MM.1S (cell line): ENCODE measurements at regions not wholly inside any gene's neighbourhood (a gene's known extent, or its start where the extent isn't known, plus 50 kb on each side); places are given as distances from the start of the nearest gene placed in this dataset.

Source experiments
- DNase-seq: peaks from one replicate; pipeline ENCODE4 v3.0.0-alpha.2; 2015
- H2AFZ ChIP-seq: fragments of 300-600 bp; sonication (generic); 2 replicates; pipeline ENCODE4 v1.6.0; 2016; ENCODE audit warnings: antibody characterized with exemption, low read length
- H3F3A ChIP-seq: fragments of 300-600 bp; sonication (generic); 2 replicates; pipeline ENCODE4 v1.6.1; 2016; ENCODE audit warnings: mild to moderate bottlenecking, antibody characterized with exemption, low read length, moderate library complexity, mixed read lengths; ENCODE audit not compliant: insufficient read depth
- H3K27ac ChIP-seq: fragments of 300-600 bp; sonication (generic); 2 replicates; pipeline ENCODE4 v1.5.1; 2016; ENCODE audit warnings: mild to moderate bottlenecking, low read length
- H3K27me3 ChIP-seq: fragments of 300-600 bp; sonication (generic); replicated peaks from 2 replicates; pipeline ENCODE4 v1.6.0; 2016; ENCODE audit warnings: low read length; ENCODE audit not compliant: insufficient read depth
- H3K36me3 ChIP-seq: fragments of 300-600 bp; sonication (generic); replicated peaks from 2 replicates; pipeline ENCODE4 v1.6.1; 2016; ENCODE audit warnings: mild to moderate bottlenecking, low read length, mixed read lengths; ENCODE audit not compliant: insufficient read depth
- H3K4me1 ChIP-seq: fragments of 300-600 bp; sonication (generic); 2 replicates; pipeline ENCODE4 v1.6.1; 2016; ENCODE audit warnings: low read length, mixed read lengths
- H3K4me2 ChIP-seq: fragments of 300-600 bp; sonication (generic); 2 replicates; pipeline ENCODE4 v1.6.0; 2016; ENCODE audit warnings: low read depth, low read length
- H3K4me3 ChIP-seq: fragments of 300-600 bp; sonication (generic); 2 replicates; pipeline ENCODE4 v1.5.1; 2016; ENCODE audit warnings: low read length, mixed read lengths
- H3K79me2 ChIP-seq: fragments of 300-600 bp; sonication (generic); 2 replicates; pipeline ENCODE4 v1.6.1; 2016; ENCODE audit warnings: mixed run types, low read length, mixed read lengths
- H3K9ac ChIP-seq: fragments of 300-600 bp; sonication (generic); 2 replicates; pipeline ENCODE4 v1.6.1; 2016; ENCODE audit warnings: low read length, mixed read lengths
- H3K9me2 ChIP-seq: fragments of 300-600 bp; sonication (generic); replicated peaks from 2 replicates; pipeline ENCODE4 v1.6.1; 2016; ENCODE audit warnings: mild to moderate bottlenecking, low read length, mixed read lengths; ENCODE audit not compliant: insufficient read depth
- H3K9me3 ChIP-seq: fragments of 300-600 bp; sonication (generic); replicated peaks from 2 replicates; pipeline ENCODE4 v1.6.1; 2016; ENCODE audit warnings: mild to moderate bottlenecking, low read length, mixed read lengths; ENCODE audit not compliant: insufficient read depth
- H4K20me1 ChIP-seq: fragments of 300-600 bp; sonication (generic); 2 replicates; pipeline ENCODE4 v1.6.1; 2016; ENCODE audit warnings: mild to moderate bottlenecking, low read length, moderate library complexity, mixed read lengths; ENCODE audit not compliant: insufficient read depth
- CTCF ChIP-seq: fragments of 300-600 bp; sonication (generic); IDR thresholded peaks from 2 replicates; pipeline ENCODE4 v1.5.1; 2016; ENCODE audit warnings: antibody characterized with exemption, low read length, mixed read lengths
- EZH2 ChIP-seq: fragments of 300-600 bp; sonication (generic); optimal IDR thresholded peaks from 2 replicates; pipeline ENCODE3; 2017; ENCODE audit warnings: low read depth, mild to moderate bottlenecking, antibody characterized with exemption, low read length, mixed read lengths
- EZH2phosphoT487 ChIP-seq: fragments of 300-600 bp; sonication (generic); IDR thresholded peaks from 2 replicates; pipeline ENCODE4 v1.6.1; 2018; ENCODE audit warnings: antibody characterized with exemption, low read length

GRCh38 chrX:3227526-3227925 lies 118.9 kb downstream of the MXRA5 start:
- H3K4me2 ChIP-seq: no peak overlapping the region
- no peaks in the 10 kb centered on the region for H3K9me2 ChIP-seq
- no peaks in the 10 kb centered on the region for H4K20me1 ChIP-seq
- no peak overlapping the region for H3K9ac ChIP-seq
- H3K9me3 ChIP-seq: no peaks in the 10 kb centered on the region
- H3F3A ChIP-seq: no peaks in the 10 kb centered on the region
- H3K79me2 ChIP-seq: no peaks in the 10 kb centered on the region
- no peak for TF ChIP-seq EZH2
- no peak for TF ChIP-seq CTCF
- TF ChIP-seq EZH2phosphoT487: no peak
- no peak overlapping the region for H3K4me3 ChIP-seq
- no peaks in the 10 kb centered on the region for H3K27me3 ChIP-seq
- no peak for DNase-seq
- no peak overlapping the region for H2AFZ ChIP-seq
- H3K4me1 ChIP-seq: no peaks in the 10 kb centered on the region
- H3K36me3 ChIP-seq: no peaks in the 10 kb centered on the region
- H3K27ac ChIP-seq: no peak overlapping the region

- Histone ChIP-seq H3K9ac (no peak overlapping the region), H3K9me3 (no peaks in the 10 kb centered on the region), H3K27ac (no peak overlapping the region), H3K9me2 (no peaks in the 10 kb centered on the region), H3F3A (no peaks in the 10 kb centered on the region), H3K4me3 (no peak overlapping the region), H3K79me2 (no peaks in the 10 kb centered on the region), H3K36me3 (no peaks in the 10 kb centered on the region), H2AFZ (no peak overlapping the region), H3K4me2 (no peak overlapping the region), H3K4me1 (no peaks in the 10 kb centered on the region), H3K27me3 (no peaks in the 10 kb centered on the region), H4K20me1 (no peaks in the 10 kb centered on the region)
- TF ChIP-seq EZH2phosphoT487: no peak
- no peak for TF ChIP-seq CTCF
- no peak for DNase-seq
Measured at GRCh38 chrX:3226087-3226486, 120.4 kb downstream of the MXRA5 start.

- H3K79me2 ChIP-seq: no peaks in the 10 kb centered on the region
- H3K27me3 ChIP-seq: no peaks in the 10 kb centered on the region
- H3K4me1 ChIP-seq: no peaks in the 10 kb centered on the region
- H3K27ac ChIP-seq: no peak overlapping the region
- no peaks in the 10 kb centered on the region for H3F3A ChIP-seq
- no peak overlapping the region for H2AFZ ChIP-seq
- no peak for TF ChIP-seq CTCF
- TF ChIP-seq EZH2phosphoT487: no peak
- no peak for TF ChIP-seq EZH2
- H3K4me2 ChIP-seq: no peak overlapping the region
- H3K9me3 ChIP-seq: no peaks in the 10 kb centered on the region
- H3K9ac ChIP-seq: no peak overlapping the region
- no peaks in the 10 kb centered on the region for H3K9me2 ChIP-seq
- no peak for DNase-seq
- no peak overlapping the region for H3K4me3 ChIP-seq
- no peaks in the 10 kb centered on the region for H4K20me1 ChIP-seq
- H3K36me3 ChIP-seq: no peaks in the 10 kb centered on the region
Measured at GRCh38 chrX:3221643-3222042, 124.8 kb downstream of the MXRA5 start.
